ENCODE measurements at regions not wholly inside any gene's neighbourhood (a gene's known extent, or its start where the extent isn't known, plus 50 kb on each side); places are given as distances from the start of the nearest gene placed in this dataset.

DNA sequence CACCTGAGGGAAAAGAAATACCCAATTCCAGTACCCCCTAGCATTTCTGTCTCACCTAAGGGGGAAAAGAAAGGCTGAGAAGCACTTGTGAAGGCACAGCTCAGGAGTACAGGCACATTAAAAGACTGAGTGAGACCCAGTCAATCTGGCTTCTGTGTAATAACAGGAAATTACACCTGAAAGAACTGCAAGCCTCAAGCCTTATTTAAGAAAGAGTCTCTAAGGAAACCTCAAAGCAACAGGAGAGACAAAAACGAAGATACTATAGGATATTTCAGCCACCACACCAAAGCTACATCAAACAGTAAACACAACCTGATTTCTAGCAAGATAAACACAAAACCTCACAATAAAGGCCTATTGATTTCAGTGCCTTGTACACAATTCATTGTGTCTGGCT, 69.6 kb upstream of the CDK1 start:
- TF ChIP-seq, protein P1, sequence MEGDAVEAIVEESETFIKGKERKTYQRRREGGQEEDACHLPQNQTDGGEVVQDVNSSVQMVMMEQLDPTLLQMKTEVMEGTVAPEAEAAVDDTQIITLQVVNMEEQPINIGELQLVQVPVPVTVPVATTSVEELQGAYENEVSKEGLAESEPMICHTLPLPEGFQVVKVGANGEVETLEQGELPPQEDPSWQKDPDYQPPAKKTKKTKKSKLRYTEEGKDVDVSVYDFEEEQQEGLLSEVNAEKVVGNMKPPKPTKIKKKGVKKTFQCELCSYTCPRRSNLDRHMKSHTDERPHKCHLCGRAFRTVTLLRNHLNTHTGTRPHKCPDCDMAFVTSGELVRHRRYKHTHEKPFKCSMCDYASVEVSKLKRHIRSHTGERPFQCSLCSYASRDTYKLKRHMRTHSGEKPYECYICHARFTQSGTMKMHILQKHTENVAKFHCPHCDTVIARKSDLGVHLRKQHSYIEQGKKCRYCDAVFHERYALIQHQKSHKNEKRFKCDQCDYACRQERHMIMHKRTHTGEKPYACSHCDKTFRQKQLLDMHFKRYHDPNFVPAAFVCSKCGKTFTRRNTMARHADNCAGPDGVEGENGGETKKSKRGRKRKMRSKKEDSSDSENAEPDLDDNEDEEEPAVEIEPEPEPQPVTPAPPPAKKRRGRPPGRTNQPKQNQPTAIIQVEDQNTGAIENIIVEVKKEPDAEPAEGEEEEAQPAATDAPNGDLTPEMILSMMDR (IDR thresholded peaks at IDR 0.05), result no peak
- no peak for TF ChIP-seq POLR2A (IDR thresholded peaks at IDR 0.05)

All from esophagus squamous epithelium (tissue), 4 donors.